Loucy (cell line): ENCODE measurements at regions not wholly inside any gene's neighbourhood (a gene's known extent, or its start where the extent isn't known, plus 50 kb on each side); places are given as distances from the start of the nearest gene placed in this dataset.

ENCODE experiments used
- H2AFZ ChIP-seq: fragments of 200-600 bp; sonication (generic); 2 replicates; pipeline ENCODE4 v1.6.0; 2016; ENCODE audit warnings: antibody characterized with exemption, mild to moderate bottlenecking, low read length, moderate library complexity
- H3F3A ChIP-seq: fragments of 200-600 bp; 2 replicates; pipeline ENCODE4 v1.6.0; 2016; ENCODE audit warnings: antibody characterized with exemption, low read depth, mild to moderate bottlenecking
- H3K27me3 ChIP-seq: fragments of 200-600 bp; sonication (generic); 2 replicates; pipeline ENCODE4 v1.6.1; 2014; ENCODE audit warnings: low read length, mild to moderate bottlenecking; ENCODE audit not compliant: insufficient read depth, poor library complexity, severe bottlenecking
- H3K36me3 ChIP-seq: fragments of 200-600 bp; sonication (generic); 2 replicates; pipeline ENCODE4 v1.6.1; 2016; ENCODE audit warnings: low read length; ENCODE audit not compliant: insufficient read depth
- H3K4me1 ChIP-seq: fragments of 200-600 bp; sonication (generic); 2 replicates; pipeline ENCODE4 v1.5.1; 2014; ENCODE audit warnings: low read length, mild to moderate bottlenecking; ENCODE audit not compliant: insufficient read depth, poor library complexity, severe bottlenecking
- H3K4me2 ChIP-seq: fragments of 200-600 bp; sonication (generic); 2 replicates; pipeline ENCODE4 v1.6.0; 2014; ENCODE audit warnings: antibody characterized with exemption, low read length, low read depth, mild to moderate bottlenecking; ENCODE audit not compliant: poor library complexity, severe bottlenecking
- H3K4me3 ChIP-seq: fragments of 200-600 bp; sonication (generic); 2 replicates; pipeline ENCODE4 v1.5.1; 2014; ENCODE audit warnings: low read length, mild to moderate bottlenecking, mixed read lengths; ENCODE audit not compliant: poor library complexity, severe bottlenecking
- H3K79me2 ChIP-seq: fragments of 200-600 bp; sonication (generic); 2 replicates; pipeline ENCODE4 v1.6.1; 2014; ENCODE audit warnings: low read length; ENCODE audit not compliant: insufficient read depth
- H3K9ac ChIP-seq: fragments of 200-600 bp; sonication (generic); 2 replicates; pipeline ENCODE4 v1.6.0; 2014; ENCODE audit warnings: mild to moderate bottlenecking, low read depth, low read length, moderate library complexity; ENCODE audit not compliant: poor library complexity, severe bottlenecking
- H3K9me2 ChIP-seq: fragments of 200-600 bp; sonication (generic); replicated peaks from 2 replicates; pipeline ENCODE4 v1.6.1; 2016; ENCODE audit warnings: low read depth, low read length, mixed read lengths
- H3K9me3 ChIP-seq: fragments of 200-600 bp; sonication (generic); 2 replicates; pipeline ENCODE4 v1.6.1; 2014; ENCODE audit warnings: mild to moderate bottlenecking, antibody characterized with exemption, low read length, low read depth; ENCODE audit not compliant: insufficient read depth
- H4K20me1 ChIP-seq: fragments of 200-600 bp; sonication (generic); 2 replicates; pipeline ENCODE4 v1.6.0; 2014; ENCODE audit warnings: antibody characterized with exemption, low read length, mild to moderate bottlenecking; ENCODE audit not compliant: insufficient read depth, poor library complexity, severe bottlenecking
- CTCF ChIP-seq: fragments of 200-600 bp; sonication (generic); conservative IDR thresholded peaks from 2 replicates; pipeline ENCODE4 v1.5.1; 2014; ENCODE audit warnings: mild to moderate bottlenecking, antibody characterized with exemption, low read length
- EZH2phosphoT487 ChIP-seq: fragments of 200-600 bp; IDR thresholded peaks from 2 replicates; pipeline ENCODE4 v1.6.1; 2018; ENCODE audit warnings: antibody characterized with exemption, mild to moderate bottlenecking, moderate library complexity, borderline replicate concordance

GRCh38 chr12:95402096-95402495 is 71.9 kb upstream of the METAP2 start:
- TF ChIP-seq EZH2phosphoT487 (no peak), CTCF (no peak)
- no peaks in the 10 kb centered on the region for H3K79me2 ChIP-seq
- H2AFZ ChIP-seq = no peak overlapping the region

GRCh38 chr12:95408201-95408600 is 65.8 kb upstream of the METAP2 start:
- Histone ChIP-seq H3K4me2 (no peak overlapping the region), H3K9ac (no peak overlapping the region), H3K9me3 (no peaks in the 10 kb centered on the region), H3K4me1 (no peaks in the 10 kb centered on the region), H3K79me2 (no peaks in the 10 kb centered on the region), H4K20me1 (no peaks in the 10 kb centered on the region), H3K36me3 (no peaks in the 10 kb centered on the region), H3K9me2 (no peaks in the 10 kb centered on the region), H3K4me3 (no peak overlapping the region), H3F3A (no peaks in the 10 kb centered on the region), H3K27me3 (no peaks in the 10 kb centered on the region), H2AFZ (no peak overlapping the region)
- TF ChIP-seq CTCF (no peak), EZH2phosphoT487 (no peak)

More at GRCh38 chr12:95402096-95402495, 71.9 kb upstream of the METAP2 start:
- no peak overlapping the region for H3K4me3 ChIP-seq
- no peaks in the 10 kb centered on the region for H3F3A ChIP-seq
- no peaks in the 10 kb centered on the region for H4K20me1 ChIP-seq
- H3K9ac ChIP-seq = no peak overlapping the region
- H3K9me2 ChIP-seq = no peaks in the 10 kb centered on the region
- H3K4me1 ChIP-seq = no peaks in the 10 kb centered on the region
- H3K27me3 ChIP-seq = no peaks in the 10 kb centered on the region
- no peak overlapping the region for H3K4me2 ChIP-seq
- H3K9me3 ChIP-seq = no peaks in the 10 kb centered on the region
- no peaks in the 10 kb centered on the region for H3K36me3 ChIP-seq

- H3K9me3 ChIP-seq = no peaks in the 10 kb centered on the region
- no peaks in the 10 kb centered on the region for H3K27me3 ChIP-seq
- H3K36me3 ChIP-seq = no peaks in the 10 kb centered on the region
- no peak overlapping the region for H3K4me2 ChIP-seq
- no peaks in the 10 kb centered on the region for H4K20me1 ChIP-seq
- H3K79me2 ChIP-seq = no peaks in the 10 kb centered on the region
- no peak overlapping the region for H3K4me3 ChIP-seq
- no peak for TF ChIP-seq CTCF
- no peak for TF ChIP-seq EZH2phosphoT487
- H3K9ac ChIP-seq = no peak overlapping the region
- H2AFZ ChIP-seq = no peak overlapping the region
- H3K4me1 ChIP-seq = no peaks in the 10 kb centered on the region
- H3K9me2 ChIP-seq = no peaks in the 10 kb centered on the region
- no peaks in the 10 kb centered on the region for H3F3A ChIP-seq
These were observed 62.9 kb upstream of the METAP2 start for GRCh38 chr12:95411057-95411456.
